ENCODE measurements at regions not wholly inside any gene's neighbourhood (a gene's known extent, or its start where the extent isn't known, plus 50 kb on each side); places are given as distances from the start of the nearest gene placed in this dataset.
"Not testable (repeated sequence)": the region's sequence is repeated elsewhere in the genome, so short reads cannot be mapped to it uniquely, and the experiment has no call there.

- no peak for DNase-seq (ENCODE audit: low spot score)
Observed at GRCh38 chr9:33739398-33739797, 56.0 kb upstream of the PRSS3 start.

GRCh38 chr9:33740075-33740474 lies 55.3 kb upstream of the PRSS3 start:
- no peak for DNase-seq (ENCODE audit: low spot score)

DNA sequence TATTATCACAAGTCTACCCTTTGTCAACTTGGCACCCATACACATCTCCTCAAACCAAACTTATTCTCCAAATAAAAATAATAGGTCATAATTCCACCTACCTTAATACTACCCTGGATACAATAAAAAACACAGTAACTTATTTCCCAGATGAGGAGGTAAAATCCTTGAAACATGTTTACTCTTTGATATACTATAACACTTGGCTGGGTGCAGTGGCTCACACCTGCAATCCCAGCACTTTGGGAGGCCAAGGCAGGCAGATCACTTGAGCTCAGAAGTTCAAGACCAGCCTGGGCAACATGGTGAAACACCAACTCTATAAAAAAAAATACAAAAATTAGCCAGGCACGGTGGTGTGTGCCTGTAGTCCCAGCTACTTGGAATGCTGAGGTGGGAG lies 54.4 kb upstream of the PRSS3 start:
- DNase-seq (ENCODE audit: low spot score): not testable (repeated sequence)

DNA sequence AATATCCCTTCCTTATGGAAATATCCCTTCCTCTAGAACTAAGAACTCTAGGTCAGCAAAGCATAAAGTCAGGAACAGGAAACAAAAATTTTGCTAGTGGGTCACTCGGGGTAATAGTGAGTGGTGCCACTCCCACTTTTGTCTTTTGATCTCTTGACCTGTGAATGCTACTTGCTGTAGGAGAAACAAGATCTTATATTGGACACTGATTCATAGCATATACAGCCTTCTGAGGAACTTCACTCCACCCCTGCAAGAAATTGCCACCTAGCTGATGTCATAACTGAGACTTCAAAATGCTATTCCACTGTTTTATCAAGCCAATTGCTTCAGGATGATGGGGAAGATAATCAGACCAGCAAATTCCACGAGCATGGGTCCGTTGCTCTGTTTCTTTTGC lies 53.3 kb upstream of the PRSS3 start:
- DNase-seq (ENCODE audit: low spot score): no peak

DNA sequence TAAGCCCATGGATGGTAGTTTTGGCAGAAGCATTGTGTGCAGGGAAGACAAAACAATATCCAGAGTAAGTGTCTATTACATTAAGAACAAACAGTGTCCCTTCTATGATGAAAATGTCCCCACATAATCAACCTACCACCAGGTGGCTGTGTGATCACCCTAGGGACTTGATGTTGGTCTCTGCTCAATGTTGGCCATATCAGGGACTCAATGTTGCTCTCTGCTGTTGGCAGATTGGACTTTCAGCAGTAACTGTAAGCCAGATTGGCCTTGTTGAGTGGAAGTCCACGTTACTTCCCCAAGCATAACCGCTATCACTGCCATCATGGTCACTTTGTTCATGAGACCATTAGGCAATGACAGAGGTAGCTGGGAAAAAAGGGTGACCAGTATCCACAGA lies 52.8 kb upstream of the PRSS3 start:
- DNase-seq (ENCODE audit: low spot score): no peak
